Fibroblast of lung (primary cell): ENCODE measurements at regions not wholly inside any gene's neighbourhood (a gene's known extent, or its start where the extent isn't known, plus 50 kb on each side); places are given as distances from the start of the nearest gene placed in this dataset.

ENCODE experiments used
- DNase-seq, 2 donors: peaks; one replicate each; pipeline versions ENCODE4 v3.0.0 to v3.0.0-alpha.2; 2010; ENCODE audit warnings: low read depth in 2 of 2
- H2AFZ ChIP-seq: 2 replicates; pipeline ENCODE4 v1.5.1; 2012; ENCODE audit warnings: low read length, control low read depth, inconsistent platforms
- H3K27ac ChIP-seq: 2 replicates; pipeline ENCODE4 v1.5.1; 2011; ENCODE audit warnings: low read length, control low read depth; ENCODE audit not compliant: insufficient read depth
- H3K27me3 ChIP-seq: 2 replicates; pipeline ENCODE4 v1.5.1; 2011; ENCODE audit warnings: mild to moderate bottlenecking, low read length; ENCODE audit not compliant: control insufficient read depth, insufficient read depth
- H3K36me3 ChIP-seq: 2 replicates; pipeline ENCODE4 v1.5.1; 2011; ENCODE audit warnings: low read length; ENCODE audit not compliant: control insufficient read depth, insufficient read depth
- H3K4me1 ChIP-seq: 2 replicates; pipeline ENCODE4 v1.5.1; 2011; ENCODE audit warnings: low read length; ENCODE audit not compliant: control insufficient read depth, insufficient read depth; ENCODE audit errors: extremely low read depth
- H3K4me2 ChIP-seq: 2 replicates; pipeline ENCODE4 v1.5.1; 2011; ENCODE audit warnings: low read length, control low read depth; ENCODE audit not compliant: insufficient read depth; ENCODE audit errors: extremely low read depth
- H3K4me3 ChIP-seq, 4 experiments: fragments of 200-600 bp in 1 of 4; sonication (generic) in 1 of 4; replicated peaks in 1 of 4; 2 replicates each; pipeline ENCODE4 v1.5.1; 2011 to 2016; ENCODE audit warnings: low read length in 4 of 4, low read depth in 3 of 4, mild to moderate bottlenecking in 3 of 4, control low read depth in 2 of 4, inconsistent platforms in 1 of 4, mixed read lengths in 1 of 4; ENCODE audit not compliant: insufficient read depth in 1 of 4; ENCODE audit errors: control extremely low read depth in 1 of 4
- H3K79me2 ChIP-seq: 2 replicates; pipeline ENCODE4 v1.5.1; 2012; ENCODE audit warnings: mild to moderate bottlenecking, low read length, inconsistent platforms; ENCODE audit not compliant: control insufficient read depth, insufficient read depth
- H3K9ac ChIP-seq: 2 replicates; pipeline ENCODE4 v1.5.1; 2011; ENCODE audit warnings: mild to moderate bottlenecking, low read length, control low read depth; ENCODE audit not compliant: insufficient read depth
- H3K9me3 ChIP-seq: 2 replicates; pipeline ENCODE4 v1.5.1; 2012; ENCODE audit warnings: low read depth, low read length; ENCODE audit not compliant: control insufficient read depth, insufficient read depth
- H4K20me1 ChIP-seq: 2 replicates; pipeline ENCODE4 v1.5.1; 2011; ENCODE audit warnings: low read length; ENCODE audit not compliant: control insufficient read depth, insufficient read depth; ENCODE audit errors: extremely low read depth
- EZH2 ChIP-seq: IDR thresholded peaks from 2 replicates; pipeline ENCODE4 v1.5.1; 2012; ENCODE audit warnings: low read length, control low read depth, mild to moderate bottlenecking; ENCODE audit errors: missing control alignments
- TF ChIP-seq, protein P1 (sequence below), 2 donors: IDR thresholded peaks in 1 of 2; conservative IDR thresholded peaks in 1 of 2; 1 replicate in 1 of 2; 2 replicates in 1 of 2; pipeline ENCODE4 v1.5.1; 2011 to 2012; ENCODE audit warnings: low read length in 2 of 2, control low read depth in 1 of 2, inconsistent platforms in 1 of 2, low read depth in 1 of 2, mild to moderate bottlenecking in 1 of 2

GRCh38 chr20:39310363-39310995 is 348.3 kb downstream of the DHX35 start:
- TF ChIP-seq, protein P1, sequence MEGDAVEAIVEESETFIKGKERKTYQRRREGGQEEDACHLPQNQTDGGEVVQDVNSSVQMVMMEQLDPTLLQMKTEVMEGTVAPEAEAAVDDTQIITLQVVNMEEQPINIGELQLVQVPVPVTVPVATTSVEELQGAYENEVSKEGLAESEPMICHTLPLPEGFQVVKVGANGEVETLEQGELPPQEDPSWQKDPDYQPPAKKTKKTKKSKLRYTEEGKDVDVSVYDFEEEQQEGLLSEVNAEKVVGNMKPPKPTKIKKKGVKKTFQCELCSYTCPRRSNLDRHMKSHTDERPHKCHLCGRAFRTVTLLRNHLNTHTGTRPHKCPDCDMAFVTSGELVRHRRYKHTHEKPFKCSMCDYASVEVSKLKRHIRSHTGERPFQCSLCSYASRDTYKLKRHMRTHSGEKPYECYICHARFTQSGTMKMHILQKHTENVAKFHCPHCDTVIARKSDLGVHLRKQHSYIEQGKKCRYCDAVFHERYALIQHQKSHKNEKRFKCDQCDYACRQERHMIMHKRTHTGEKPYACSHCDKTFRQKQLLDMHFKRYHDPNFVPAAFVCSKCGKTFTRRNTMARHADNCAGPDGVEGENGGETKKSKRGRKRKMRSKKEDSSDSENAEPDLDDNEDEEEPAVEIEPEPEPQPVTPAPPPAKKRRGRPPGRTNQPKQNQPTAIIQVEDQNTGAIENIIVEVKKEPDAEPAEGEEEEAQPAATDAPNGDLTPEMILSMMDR (conservative IDR thresholded peaks at IDR 0.05 in 1 of 2, IDR thresholded peaks at IDR 0.05 in 1 of 2; ENCODE audit: low read depth in 1 of 2, low read length in 2 of 2): no peak
- TF ChIP-seq EZH2: no peak
- Histone ChIP-seq H3K79me2 (no peaks in the 10 kb centered on the region), H4K20me1 (no peaks in the 10 kb centered on the region), H3K4me2 (no peak overlapping the region), H3K9me3 (no peaks in the 10 kb centered on the region), H3K27me3 (no peaks in the 10 kb centered on the region), H2AFZ (no peak overlapping the region), H3K4me3 (no peak overlapping the region), H3K4me1 (no peaks in the 10 kb centered on the region), H3K9ac (no peak overlapping the region), H3K36me3 (no peaks in the 10 kb centered on the region), H3K27ac (no peak overlapping the region)
- no peak for DNase-seq

- no peak for DNase-seq
- H3K36me3 ChIP-seq: no peaks in the 10 kb centered on the region
- H3K27ac ChIP-seq: no peak overlapping the region
- H3K4me3 ChIP-seq: no peak overlapping the region
- no peaks in the 10 kb centered on the region for H3K4me1 ChIP-seq
- H2AFZ ChIP-seq: no peak overlapping the region
- no peaks in the 10 kb centered on the region for H3K79me2 ChIP-seq
- no peaks in the 10 kb centered on the region for H3K9me3 ChIP-seq
- no peaks in the 10 kb centered on the region for H3K27me3 ChIP-seq
- no peaks in the 10 kb centered on the region for H4K20me1 ChIP-seq
- no peak overlapping the region for H3K9ac ChIP-seq
- TF ChIP-seq, protein P1 (conservative IDR thresholded peaks at IDR 0.05 in 1 of 2, IDR thresholded peaks at IDR 0.05 in 1 of 2; ENCODE audit: low read depth in 1 of 2, low read length in 2 of 2): no peak
- TF ChIP-seq EZH2: no peak
- H3K4me2 ChIP-seq: no peak overlapping the region
Observed at GRCh38 chr20:39309458-39309857, 347.3 kb downstream of the DHX35 start.

DNA sequence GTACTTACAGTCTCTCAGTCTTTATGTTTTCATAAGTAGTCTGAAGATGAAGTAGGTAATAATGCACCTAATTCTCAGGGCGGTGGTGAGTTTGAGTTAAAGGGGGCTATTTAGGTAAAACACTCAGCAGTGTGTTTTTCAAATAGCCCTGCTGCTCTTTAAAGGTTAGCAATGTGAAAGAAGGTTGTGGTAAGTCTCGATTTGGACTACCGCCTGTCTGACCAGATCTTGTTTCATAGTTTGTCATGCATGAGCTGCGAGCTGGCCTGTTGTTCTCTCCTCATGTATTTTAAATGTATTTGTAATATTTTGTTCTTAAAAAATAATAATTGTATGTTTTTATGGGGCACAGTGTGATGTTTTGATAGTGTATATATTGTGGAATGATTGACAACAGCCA is 340.2 kb downstream of the DHX35 start:
- Histone ChIP-seq H3K79me2 (no peaks in the 10 kb centered on the region), H3K27me3 (no peaks in the 10 kb centered on the region), H2AFZ (no peak overlapping the region), H3K27ac (no peak overlapping the region), H3K4me3 (no peak overlapping the region), H3K4me1 (no peaks in the 10 kb centered on the region), H3K36me3 (no peaks in the 10 kb centered on the region), H3K9ac (no peak overlapping the region), H3K9me3 (no peaks in the 10 kb centered on the region), H4K20me1 (no peaks in the 10 kb centered on the region), H3K4me2 (no peak overlapping the region)
- TF ChIP-seq EZH2: no peak
- TF ChIP-seq, protein P1 (conservative IDR thresholded peaks at IDR 0.05 in 1 of 2, IDR thresholded peaks at IDR 0.05 in 1 of 2; ENCODE audit: low read depth in 1 of 2, low read length in 2 of 2): no peak
- no peak for DNase-seq
